ENCODE measurements at regions not wholly inside any gene's neighbourhood (a gene's known extent, or its start where the extent isn't known, plus 50 kb on each side); places are given as distances from the start of the nearest gene placed in this dataset.

DNA sequence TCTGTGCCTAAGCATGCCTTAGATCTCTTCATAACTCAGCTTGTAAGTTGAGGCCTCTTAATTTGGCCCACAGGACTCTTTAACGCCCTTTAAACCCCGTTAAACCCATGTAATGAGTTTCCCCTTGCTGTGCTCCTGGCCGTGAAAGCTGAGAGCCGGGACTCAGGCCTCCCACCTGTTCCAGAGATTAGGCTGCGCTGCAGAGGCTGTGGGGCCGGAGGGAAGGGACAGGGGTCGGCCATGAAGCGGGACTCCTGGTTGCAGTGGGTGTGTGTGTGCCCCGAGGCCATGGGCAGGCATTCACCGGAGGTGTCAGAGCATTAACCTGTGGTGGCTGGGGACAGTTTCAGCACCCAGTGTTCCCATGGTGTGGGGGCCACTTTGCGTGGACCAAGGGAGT is 150.8 kb upstream of the IRX3 start:
- Mint-ChIP-seq H3K4me1 (no peaks in the 10 kb centered on the region), H3K4me3 (no peak overlapping the region), H3K36me3 (ENCODE audit: low read depth) (no peaks in the 10 kb centered on the region), H3K9me3 (no peaks in the 10 kb centered on the region), H3K27ac (no peak overlapping the region), H3K27me3 (peaks cover 7% of the 10 kb centered on the region)
- ChIA-PET CTCF (no interaction called here), POLR2A (no interaction called here)
- TF ChIP-seq, protein P1, sequence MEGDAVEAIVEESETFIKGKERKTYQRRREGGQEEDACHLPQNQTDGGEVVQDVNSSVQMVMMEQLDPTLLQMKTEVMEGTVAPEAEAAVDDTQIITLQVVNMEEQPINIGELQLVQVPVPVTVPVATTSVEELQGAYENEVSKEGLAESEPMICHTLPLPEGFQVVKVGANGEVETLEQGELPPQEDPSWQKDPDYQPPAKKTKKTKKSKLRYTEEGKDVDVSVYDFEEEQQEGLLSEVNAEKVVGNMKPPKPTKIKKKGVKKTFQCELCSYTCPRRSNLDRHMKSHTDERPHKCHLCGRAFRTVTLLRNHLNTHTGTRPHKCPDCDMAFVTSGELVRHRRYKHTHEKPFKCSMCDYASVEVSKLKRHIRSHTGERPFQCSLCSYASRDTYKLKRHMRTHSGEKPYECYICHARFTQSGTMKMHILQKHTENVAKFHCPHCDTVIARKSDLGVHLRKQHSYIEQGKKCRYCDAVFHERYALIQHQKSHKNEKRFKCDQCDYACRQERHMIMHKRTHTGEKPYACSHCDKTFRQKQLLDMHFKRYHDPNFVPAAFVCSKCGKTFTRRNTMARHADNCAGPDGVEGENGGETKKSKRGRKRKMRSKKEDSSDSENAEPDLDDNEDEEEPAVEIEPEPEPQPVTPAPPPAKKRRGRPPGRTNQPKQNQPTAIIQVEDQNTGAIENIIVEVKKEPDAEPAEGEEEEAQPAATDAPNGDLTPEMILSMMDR (IDR thresholded peaks at IDR 0.05): no peak
- ATAC-seq (ENCODE audit: low read depth): no peak
- intact Hi-C loops (cut with micrococcal nuclease): no loop called here
- DNase-seq: no peak

DNA sequence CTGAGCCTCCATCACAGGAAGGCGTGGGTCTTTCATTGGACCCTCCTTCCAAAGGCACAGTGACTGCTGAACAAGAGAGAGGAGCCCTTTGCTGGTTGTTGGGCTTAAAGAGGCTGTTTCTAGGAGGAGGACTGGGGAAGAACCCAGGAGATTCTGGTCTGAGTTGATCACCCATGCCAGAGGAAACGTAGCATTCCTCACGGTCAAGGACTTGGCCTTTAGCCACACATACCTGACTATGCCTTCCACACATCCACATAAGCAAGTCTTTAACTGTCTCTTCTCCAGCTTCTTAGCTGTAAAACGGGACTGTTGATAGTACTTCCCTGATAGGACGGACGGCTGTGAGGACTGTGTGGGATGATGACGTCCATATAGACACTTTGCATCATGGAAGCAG is 149.8 kb upstream of the IRX3 start:
- Mint-ChIP-seq H3K4me3 (no peak overlapping the region), H3K4me1 (no peaks in the 10 kb centered on the region), H3K27me3 (peaks cover 9% of the 10 kb centered on the region), H3K36me3 (ENCODE audit: low read depth) (no peaks in the 10 kb centered on the region), H3K9me3 (no peaks in the 10 kb centered on the region), H3K27ac (no peak overlapping the region)
- no peak for ATAC-seq (ENCODE audit: low read depth)
- TF ChIP-seq, protein P1 (IDR thresholded peaks at IDR 0.05): no peak
- ChIA-PET CTCF (no interaction called here), POLR2A (no interaction called here)
- intact Hi-C loops (cut with micrococcal nuclease): no loop called here
- DNase-seq: no peak

DNA sequence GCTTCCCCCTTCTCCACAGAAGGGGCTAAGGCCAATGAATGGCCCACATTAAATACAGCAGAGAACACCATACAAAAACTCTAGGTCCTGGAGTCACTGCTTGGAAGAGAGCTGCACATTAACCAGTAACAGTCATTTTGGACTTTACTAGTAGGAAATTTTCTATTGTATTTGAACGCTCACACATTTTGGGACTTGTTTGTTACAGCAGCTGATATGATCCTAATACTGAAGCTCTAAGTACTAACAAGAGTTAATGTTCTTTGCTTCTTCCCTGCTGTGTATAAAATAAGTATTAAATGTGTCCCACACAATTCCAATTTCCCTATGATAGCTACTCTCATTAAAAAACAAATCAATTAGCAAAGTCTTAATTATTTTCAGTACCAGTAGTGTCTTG is 148.3 kb upstream of the IRX3 start:
- TF ChIP-seq, protein P1 (IDR thresholded peaks at IDR 0.05): no peak
- intact Hi-C loops (cut with micrococcal nuclease): no loop called here
- Mint-ChIP-seq H3K9me3 (peaks cover 4% of the 10 kb centered on the region), H3K27me3 (peaks cover 21% of the 10 kb centered on the region), H3K4me3 (no peak overlapping the region), H3K27ac (no peak overlapping the region), H3K36me3 (ENCODE audit: low read depth) (no peaks in the 10 kb centered on the region), H3K4me1 (no peaks in the 10 kb centered on the region)
- CTCF ChIA-PET: no interaction called here
- ATAC-seq (ENCODE audit: low read depth) (no peak), DNase-seq (no peak)
- POLR2A ChIA-PET: no interaction called here

DNA sequence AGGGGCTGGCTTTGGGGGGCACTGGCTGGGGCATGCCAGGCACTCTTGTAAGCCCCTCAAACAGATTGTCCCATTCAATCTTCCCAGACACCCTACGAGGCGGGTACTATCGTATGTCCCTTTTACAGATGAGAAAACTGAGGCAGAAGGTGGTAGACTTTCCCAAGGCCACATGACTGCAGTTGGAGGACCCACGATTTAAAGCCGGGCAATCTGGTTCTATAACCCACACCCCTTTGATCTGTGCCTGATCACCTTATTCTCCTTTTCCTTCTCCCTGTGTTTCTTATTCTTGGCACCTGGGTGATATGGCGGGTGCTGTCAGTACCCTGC is 146.3 kb upstream of the IRX3 start:
- ATAC-seq (ENCODE audit: low read depth) (no peak), DNase-seq (no peak)
- H3K36me3 Mint-ChIP-seq (ENCODE audit: low read depth): no peaks in the 10 kb centered on the region
- H3K27ac Mint-ChIP-seq: no peak overlapping the region
- peaks cover 4% of the 10 kb centered on the region for H3K9me3 Mint-ChIP-seq
- TF ChIP-seq, protein P1 (IDR thresholded peaks at IDR 0.05): no peak
- ChIA-PET POLR2A (no interaction called here), CTCF (no interaction called here)
- intact Hi-C loops (cut with micrococcal nuclease): no loop called here
- H3K27me3 Mint-ChIP-seq: peaks cover 24% of the 10 kb centered on the region
- H3K4me1 Mint-ChIP-seq: no peaks in the 10 kb centered on the region
- no peak overlapping the region for H3K4me3 Mint-ChIP-seq

DNA sequence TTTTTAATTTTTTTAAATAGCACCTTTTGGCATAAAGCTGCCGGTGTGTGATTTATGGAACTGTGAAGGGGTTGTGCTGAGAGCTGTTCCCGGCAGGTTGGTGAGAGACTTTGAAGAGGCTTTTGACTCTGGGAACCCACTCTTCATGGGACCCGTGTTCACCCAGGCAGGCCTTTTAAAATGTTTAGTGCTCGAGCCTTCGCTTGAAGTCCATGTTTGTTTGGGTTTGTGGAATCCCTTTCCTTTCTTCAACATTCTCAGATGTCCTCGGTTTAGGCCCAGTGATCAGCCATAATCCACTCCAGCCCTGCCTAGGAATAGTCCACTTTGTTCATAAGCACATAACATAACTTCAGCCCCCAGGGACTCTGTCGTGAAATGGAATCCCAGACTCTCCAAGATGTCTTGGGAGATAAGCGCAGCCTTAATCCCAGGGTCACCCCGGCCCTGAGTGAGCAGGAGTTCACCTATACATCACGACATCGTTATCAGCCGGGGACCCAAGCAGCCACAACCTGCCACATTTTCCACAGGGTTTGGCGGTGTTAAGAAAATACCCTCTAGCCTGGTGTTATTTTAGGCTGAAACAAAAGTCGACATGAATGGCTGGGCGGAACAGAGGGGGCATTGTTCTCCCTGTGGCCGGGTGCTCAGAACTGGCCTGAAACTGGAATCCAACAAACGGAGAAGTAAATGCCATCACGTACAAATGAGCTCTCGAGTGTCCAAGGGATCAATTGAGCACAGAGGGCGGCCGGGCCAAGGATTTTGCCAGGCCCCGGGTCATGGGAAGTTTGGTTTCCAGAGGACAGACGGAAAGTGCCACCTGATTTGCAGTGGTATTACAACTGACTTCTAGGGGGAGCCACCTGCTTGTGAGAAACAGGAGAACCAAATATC is 145.7 kb upstream of the IRX3 start:
- Mint-ChIP-seq H3K4me1 (no peaks in the 10 kb centered on the region), H3K4me3 (no peak overlapping the region), H3K27ac (no peak overlapping the region), H3K9me3 (peaks cover 4% of the 10 kb centered on the region), H3K36me3 (ENCODE audit: low read depth) (no peaks in the 10 kb centered on the region), H3K27me3 (peaks cover 24% of the 10 kb centered on the region)
- intact Hi-C loops (cut with micrococcal nuclease): no loop called here
- ATAC-seq (ENCODE audit: low read depth) (no peak), DNase-seq (no peak)
- TF ChIP-seq, protein P1 (IDR thresholded peaks at IDR 0.05): no peak
- POLR2A ChIA-PET: no interaction called here
- CTCF ChIA-PET: no interaction called here

Data from activated B cell treated with CpG ODN at 0.5 μM for 24 hours (primary cell).